Fibroblast of villous mesenchyme (primary cell): ENCODE measurements at regions not wholly inside any gene's neighbourhood (a gene's known extent, or its start where the extent isn't known, plus 50 kb on each side); places are given as distances from the start of the nearest gene placed in this dataset.

ENCODE experiments used
- DNase-seq: peaks from one replicate; pipeline ENCODE4 v3.0.0-alpha.2; 2010; ENCODE audit warnings: low read depth
- H3K4me3 ChIP-seq: 2 replicates; pipeline ENCODE4 v1.5.1; 2011; ENCODE audit warnings: low read depth, mild to moderate bottlenecking, low read length
- CTCF ChIP-seq: IDR thresholded peaks from 2 replicates; pipeline ENCODE4 v1.5.1; 2012; ENCODE audit warnings: low read depth, mild to moderate bottlenecking, low read length; ENCODE audit not compliant: insufficient read depth

GRCh38 chr22:49406879-49407587 is 420.6 kb downstream of the BRD1 start:
- no peak for DNase-seq
- TF ChIP-seq CTCF, result no peak
- no peak overlapping the region for H3K4me3 ChIP-seq

- TF ChIP-seq CTCF, result no peak
- H3K4me3 ChIP-seq, result no peak overlapping the region
- DNase-seq, result no peak
Observed at GRCh38 chr22:49406047-49406650, 421.5 kb downstream of the BRD1 start.

GRCh38 chr22:49405590-49405989 is 422.1 kb downstream of the BRD1 start:
- no peak overlapping the region for H3K4me3 ChIP-seq
- TF ChIP-seq CTCF, result no peak
- no peak for DNase-seq

GRCh38 chr22:49404576-49405241 is 423.0 kb downstream of the BRD1 start:
- TF ChIP-seq CTCF, result no peak
- DNase-seq, result no peak

GRCh38 chr22:49404020-49404419 is 423.7 kb downstream of the BRD1 start:
- no peak for TF ChIP-seq CTCF
- no peak overlapping the region for H3K4me3 ChIP-seq

More at GRCh38 chr22:49404576-49405241, 423.0 kb downstream of the BRD1 start:
- no peak overlapping the region for H3K4me3 ChIP-seq

GRCh38 chr22:49403102-49403501 is 424.6 kb downstream of the BRD1 start:
- no peak overlapping the region for H3K4me3 ChIP-seq
- no peak for TF ChIP-seq CTCF
- DNase-seq, result no peak

More at GRCh38 chr22:49404020-49404419, 423.7 kb downstream of the BRD1 start:
- no peak for DNase-seq
